GM23338 (cell line): ENCODE measurements at regions not wholly inside any gene's neighbourhood (a gene's known extent, or its start where the extent isn't known, plus 50 kb on each side); places are given as distances from the start of the nearest gene placed in this dataset.

Source experiments
- CREB1 ChIP-seq: fragments of 250-450 bp; sonication (Bioruptor Pico); IDR thresholded peaks from 2 replicates; pipeline ENCODE4 v1.5.0; 2020; ENCODE audit warnings: low read depth, mild to moderate bottlenecking, moderate library complexity
- CTCF ChIP-seq, 2 experiments: fragments of 200-600 bp in 1 of 2; sonication (generic) in 1 of 2; conservative IDR thresholded peaks; 2 replicates each; pipeline versions ENCODE4 v1.5.1 to v1.6.1; 2016 to 2017; ENCODE audit warnings: antibody characterized with exemption in 2 of 2, low read depth in 2 of 2, mild to moderate bottlenecking in 2 of 2, moderate library complexity in 1 of 2
- ETS1 ChIP-seq: IDR thresholded peaks from 2 replicates; pipeline ENCODE4 v1.6.1; 2016; ENCODE audit warnings: antibody characterized with exemption
- EZH2 ChIP-seq: fragments of 200-600 bp; sonication (generic); IDR thresholded peaks from one replicate; pipeline ENCODE4 v1.8.0; 2017; ENCODE audit warnings: antibody characterized with exemption, mild to moderate bottlenecking, low read depth; ENCODE audit not compliant: unreplicated experiment
- EZH2phosphoT487 ChIP-seq: fragments of 200-600 bp; sonication (generic); IDR thresholded peaks from one replicate; pipeline ENCODE4 v1.8.1; 2018; ENCODE audit warnings: antibody characterized with exemption; ENCODE audit not compliant: unreplicated experiment
- JUNB ChIP-seq: IDR thresholded peaks from one replicate; pipeline ENCODE4 v1.6.1; 2016; ENCODE audit warnings: antibody characterized with exemption; ENCODE audit not compliant: unreplicated experiment
- NANOG ChIP-seq: IDR thresholded peaks from 2 replicates; pipeline ENCODE4 v1.6.1; 2016; ENCODE audit warnings: antibody characterized with exemption, borderline replicate concordance
- POLR2AphosphoS5 ChIP-seq: IDR thresholded peaks from 2 replicates; pipeline ENCODE4 v1.6.1; 2016; ENCODE audit warnings: antibody characterized with exemption, low read depth
- STAT1 ChIP-seq: IDR thresholded peaks from one replicate; pipeline ENCODE4 v1.6.1; 2016; ENCODE audit warnings: antibody characterized with exemption; ENCODE audit not compliant: unreplicated experiment
- ZNF114 ChIP-seq: fragments of 250-450 bp; sonication (Bioruptor Pico); IDR thresholded peaks from 2 replicates; pipeline ENCODE4 v1.5.0; 2020; ENCODE audit warnings: mild to moderate bottlenecking, moderate library complexity
- ZNF331 ChIP-seq: fragments of 250-450 bp; sonication (Bioruptor Pico); IDR thresholded peaks from 2 replicates; pipeline ENCODE4 v1.5.0; 2020; ENCODE audit warnings: low read depth, mild to moderate bottlenecking, moderate library complexity
- TF ChIP-seq, protein P1 (sequence below): IDR thresholded peaks from one replicate; pipeline ENCODE4 v1.6.1; 2018; ENCODE audit warnings: antibody characterized with exemption; ENCODE audit not compliant: unreplicated experiment
- TF ChIP-seq, protein P2 (sequence below): fragments of 250-450 bp; sonication (Bioruptor Pico); IDR thresholded peaks from 2 replicates; pipeline ENCODE4 v1.5.0; 2020; ENCODE audit warnings: mild to moderate bottlenecking, moderate library complexity

DNA sequence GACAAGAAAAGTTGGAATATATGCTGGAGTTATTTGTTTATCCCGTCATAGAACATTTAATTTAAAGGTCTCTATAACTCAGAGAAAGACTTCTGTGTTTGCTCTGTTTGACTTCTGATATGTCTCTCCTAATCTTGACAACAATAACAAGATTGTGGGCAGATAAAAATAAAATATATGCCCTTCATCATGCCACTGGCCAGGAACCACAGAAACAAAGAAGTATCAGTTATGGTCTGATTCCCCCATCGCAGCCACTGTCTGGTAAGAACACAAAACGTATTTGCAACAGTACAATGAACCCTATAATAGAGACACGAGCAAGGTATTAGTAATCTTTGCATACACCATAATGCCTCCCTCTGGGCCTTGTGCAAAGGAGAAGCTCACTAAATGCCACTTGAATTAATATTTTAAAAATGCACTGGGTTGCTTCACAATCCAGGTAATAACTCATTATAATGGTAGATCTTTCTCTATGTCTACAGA, 1498.3 kb downstream of the CDH11 start:
- no peak for TF ChIP-seq EZH2
- no peak for TF ChIP-seq CTCF (conservative IDR thresholded peaks at IDR 0.05; ENCODE audit: low read depth in 2 of 2)
- TF ChIP-seq ETS1: no peak
- TF ChIP-seq CREB1 (CRISPR knock-in tag): no peak
- TF ChIP-seq ZNF331: no peak
- no peak for TF ChIP-seq JUNB
- no peak for TF ChIP-seq ZNF114
- TF ChIP-seq, protein P1, sequence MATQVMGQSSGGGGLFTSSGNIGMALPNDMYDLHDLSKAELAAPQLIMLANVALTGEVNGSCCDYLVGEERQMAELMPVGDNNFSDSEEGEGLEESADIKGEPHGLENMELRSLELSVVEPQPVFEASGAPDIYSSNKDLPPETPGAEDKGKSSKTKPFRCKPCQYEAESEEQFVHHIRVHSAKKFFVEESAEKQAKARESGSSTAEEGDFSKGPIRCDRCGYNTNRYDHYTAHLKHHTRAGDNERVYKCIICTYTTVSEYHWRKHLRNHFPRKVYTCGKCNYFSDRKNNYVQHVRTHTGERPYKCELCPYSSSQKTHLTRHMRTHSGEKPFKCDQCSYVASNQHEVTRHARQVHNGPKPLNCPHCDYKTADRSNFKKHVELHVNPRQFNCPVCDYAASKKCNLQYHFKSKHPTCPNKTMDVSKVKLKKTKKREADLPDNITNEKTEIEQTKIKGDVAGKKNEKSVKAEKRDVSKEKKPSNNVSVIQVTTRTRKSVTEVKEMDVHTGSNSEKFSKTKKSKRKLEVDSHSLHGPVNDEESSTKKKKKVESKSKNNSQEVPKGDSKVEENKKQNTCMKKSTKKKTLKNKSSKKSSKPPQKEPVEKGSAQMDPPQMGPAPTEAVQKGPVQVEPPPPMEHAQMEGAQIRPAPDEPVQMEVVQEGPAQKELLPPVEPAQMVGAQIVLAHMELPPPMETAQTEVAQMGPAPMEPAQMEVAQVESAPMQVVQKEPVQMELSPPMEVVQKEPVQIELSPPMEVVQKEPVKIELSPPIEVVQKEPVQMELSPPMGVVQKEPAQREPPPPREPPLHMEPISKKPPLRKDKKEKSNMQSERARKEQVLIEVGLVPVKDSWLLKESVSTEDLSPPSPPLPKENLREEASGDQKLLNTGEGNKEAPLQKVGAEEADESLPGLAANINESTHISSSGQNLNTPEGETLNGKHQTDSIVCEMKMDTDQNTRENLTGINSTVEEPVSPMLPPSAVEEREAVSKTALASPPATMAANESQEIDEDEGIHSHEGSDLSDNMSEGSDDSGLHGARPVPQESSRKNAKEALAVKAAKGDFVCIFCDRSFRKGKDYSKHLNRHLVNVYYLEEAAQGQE: no peak
- no peak for TF ChIP-seq EZH2phosphoT487
- no peak for TF ChIP-seq POLR2AphosphoS5
- no peak for TF ChIP-seq NANOG
- TF ChIP-seq, protein P2, sequence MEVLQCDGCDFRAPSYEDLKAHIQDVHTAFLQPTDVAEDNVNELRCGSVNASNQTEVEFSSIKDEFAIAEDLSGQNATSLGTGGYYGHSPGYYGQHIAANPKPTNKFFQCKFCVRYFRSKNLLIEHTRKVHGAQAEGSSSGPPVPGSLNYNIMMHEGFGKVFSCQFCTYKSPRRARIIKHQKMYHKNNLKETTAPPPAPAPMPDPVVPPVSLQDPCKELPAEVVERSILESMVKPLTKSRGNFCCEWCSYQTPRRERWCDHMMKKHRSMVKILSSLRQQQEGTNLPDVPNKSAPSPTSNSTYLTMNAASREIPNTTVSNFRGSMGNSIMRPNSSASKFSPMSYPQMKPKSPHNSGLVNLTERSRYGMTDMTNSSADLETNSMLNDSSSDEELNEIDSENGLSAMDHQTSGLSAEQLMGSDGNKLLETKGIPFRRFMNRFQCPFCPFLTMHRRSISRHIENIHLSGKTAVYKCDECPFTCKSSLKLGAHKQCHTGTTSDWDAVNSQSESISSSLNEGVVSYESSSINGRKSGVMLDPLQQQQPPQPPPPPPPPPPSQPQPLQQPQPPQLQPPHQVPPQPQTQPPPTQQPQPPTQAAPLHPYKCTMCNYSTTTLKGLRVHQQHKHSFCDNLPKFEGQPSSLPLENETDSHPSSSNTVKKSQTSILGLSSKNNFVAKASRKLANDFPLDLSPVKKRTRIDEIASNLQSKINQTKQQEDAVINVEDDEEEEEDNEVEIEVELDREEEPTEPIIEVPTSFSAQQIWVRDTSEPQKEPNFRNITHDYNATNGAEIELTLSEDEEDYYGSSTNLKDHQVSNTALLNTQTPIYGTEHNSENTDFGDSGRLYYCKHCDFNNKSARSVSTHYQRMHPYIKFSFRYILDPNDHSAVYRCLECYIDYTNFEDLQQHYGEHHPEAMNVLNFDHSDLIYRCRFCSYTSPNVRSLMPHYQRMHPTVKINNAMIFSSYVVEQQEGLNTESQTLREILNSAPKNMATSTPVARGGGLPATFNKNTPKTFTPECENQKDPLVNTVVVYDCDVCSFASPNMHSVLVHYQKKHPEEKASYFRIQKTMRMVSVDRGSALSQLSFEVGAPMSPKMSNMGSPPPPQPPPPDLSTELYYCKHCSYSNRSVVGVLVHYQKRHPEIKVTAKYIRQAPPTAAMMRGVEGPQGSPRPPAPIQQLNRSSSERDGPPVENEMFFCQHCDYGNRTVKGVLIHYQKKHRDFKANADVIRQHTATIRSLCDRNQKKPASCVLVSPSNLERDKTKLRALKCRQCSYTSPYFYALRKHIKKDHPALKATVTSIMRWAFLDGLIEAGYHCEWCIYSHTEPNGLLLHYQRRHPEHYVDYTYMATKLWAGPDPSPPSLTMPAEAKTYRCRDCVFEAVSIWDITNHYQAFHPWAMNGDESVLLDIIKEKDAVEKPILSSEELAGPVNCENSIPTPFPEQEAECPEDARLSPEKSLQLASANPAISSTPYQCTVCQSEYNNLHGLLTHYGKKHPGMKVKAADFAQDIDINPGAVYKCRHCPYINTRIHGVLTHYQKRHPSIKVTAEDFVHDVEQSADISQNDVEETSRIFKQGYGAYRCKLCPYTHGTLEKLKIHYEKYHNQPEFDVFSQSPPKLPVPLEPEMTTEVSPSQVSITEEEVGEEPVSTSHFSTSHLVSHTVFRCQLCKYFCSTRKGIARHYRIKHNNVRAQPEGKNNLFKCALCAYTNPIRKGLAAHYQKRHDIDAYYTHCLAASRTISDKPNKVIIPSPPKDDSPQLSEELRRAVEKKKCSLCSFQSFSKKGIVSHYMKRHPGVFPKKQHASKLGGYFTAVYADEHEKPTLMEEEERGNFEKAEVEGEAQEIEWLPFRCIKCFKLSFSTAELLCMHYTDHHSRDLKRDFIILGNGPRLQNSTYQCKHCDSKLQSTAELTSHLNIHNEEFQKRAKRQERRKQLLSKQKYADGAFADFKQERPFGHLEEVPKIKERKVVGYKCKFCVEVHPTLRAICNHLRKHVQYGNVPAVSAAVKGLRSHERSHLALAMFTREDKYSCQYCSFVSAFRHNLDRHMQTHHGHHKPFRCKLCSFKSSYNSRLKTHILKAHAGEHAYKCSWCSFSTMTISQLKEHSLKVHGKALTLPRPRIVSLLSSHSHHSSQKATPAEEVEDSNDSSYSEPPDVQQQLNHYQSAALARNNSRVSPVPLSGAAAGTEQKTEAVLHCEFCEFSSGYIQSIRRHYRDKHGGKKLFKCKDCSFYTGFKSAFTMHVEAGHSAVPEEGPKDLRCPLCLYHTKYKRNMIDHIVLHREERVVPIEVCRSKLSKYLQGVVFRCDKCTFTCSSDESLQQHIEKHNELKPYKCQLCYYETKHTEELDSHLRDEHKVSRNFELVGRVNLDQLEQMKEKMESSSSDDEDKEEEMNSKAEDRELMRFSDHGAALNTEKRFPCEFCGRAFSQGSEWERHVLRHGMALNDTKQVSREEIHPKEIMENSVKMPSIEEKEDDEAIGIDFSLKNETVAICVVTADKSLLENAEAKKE (CRISPR knock-in tag): no peak
- no peak for TF ChIP-seq STAT1
